ENCODE measurements at regions not wholly inside any gene's neighbourhood (a gene's known extent, or its start where the extent isn't known, plus 50 kb on each side); places are given as distances from the start of the nearest gene placed in this dataset.
A peak's percentile ranks its signal among the peaks of the same experiment; 100 is the strongest.

DNA sequence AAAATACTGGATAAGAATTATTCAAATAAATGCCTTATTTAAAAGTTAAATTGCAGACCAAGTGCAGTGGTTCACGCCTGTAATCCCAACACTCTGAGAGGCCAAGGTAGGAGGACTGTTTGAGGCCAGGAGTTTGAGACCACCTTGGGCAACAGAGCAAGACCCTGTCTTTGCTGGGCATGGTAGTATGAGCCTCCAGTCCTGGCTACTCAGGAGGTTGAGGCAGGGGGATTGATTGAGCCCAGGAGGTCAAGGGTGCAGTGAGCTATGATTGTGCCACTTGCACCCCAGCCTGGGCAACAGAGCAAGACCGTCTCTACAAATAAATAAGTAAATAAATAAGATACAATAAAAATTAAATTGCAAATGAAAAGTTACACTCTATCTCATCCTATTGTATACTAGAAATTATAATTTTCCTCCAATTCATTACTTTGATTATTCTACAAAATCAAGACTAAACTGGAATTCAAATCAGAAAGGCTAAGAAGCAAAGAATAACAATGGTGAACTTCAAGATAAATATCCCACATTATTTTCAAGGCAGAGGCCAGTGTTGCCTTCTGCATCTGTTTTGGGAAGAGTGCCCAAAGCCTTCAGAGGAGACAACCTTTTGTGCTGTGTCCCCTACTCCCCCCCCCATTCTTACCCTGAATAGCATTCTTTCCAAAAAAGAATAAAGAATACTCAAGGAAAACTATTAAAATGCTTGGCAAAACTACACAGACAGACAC is 73.3 kb upstream of the IRF2BP2 start:
- no peaks in the 10 kb centered on the region for H3K4me1 Mint-ChIP-seq (ENCODE audit: low read depth)
- ChIA-PET POLR2A (no interaction called here), CTCF (no interaction called here)
- no peak overlapping the region for H3K27ac Mint-ChIP-seq
- H3K9me3 Mint-ChIP-seq, result peaks cover 9% of the 10 kb centered on the region
- DNase-seq (no peak), ATAC-seq (no peak)
- H3K36me3 Mint-ChIP-seq (ENCODE audit: low read depth), result no peaks in the 10 kb centered on the region
- H3K27me3 Mint-ChIP-seq, result no peaks in the 10 kb centered on the region
- TF ChIP-seq, protein P1, sequence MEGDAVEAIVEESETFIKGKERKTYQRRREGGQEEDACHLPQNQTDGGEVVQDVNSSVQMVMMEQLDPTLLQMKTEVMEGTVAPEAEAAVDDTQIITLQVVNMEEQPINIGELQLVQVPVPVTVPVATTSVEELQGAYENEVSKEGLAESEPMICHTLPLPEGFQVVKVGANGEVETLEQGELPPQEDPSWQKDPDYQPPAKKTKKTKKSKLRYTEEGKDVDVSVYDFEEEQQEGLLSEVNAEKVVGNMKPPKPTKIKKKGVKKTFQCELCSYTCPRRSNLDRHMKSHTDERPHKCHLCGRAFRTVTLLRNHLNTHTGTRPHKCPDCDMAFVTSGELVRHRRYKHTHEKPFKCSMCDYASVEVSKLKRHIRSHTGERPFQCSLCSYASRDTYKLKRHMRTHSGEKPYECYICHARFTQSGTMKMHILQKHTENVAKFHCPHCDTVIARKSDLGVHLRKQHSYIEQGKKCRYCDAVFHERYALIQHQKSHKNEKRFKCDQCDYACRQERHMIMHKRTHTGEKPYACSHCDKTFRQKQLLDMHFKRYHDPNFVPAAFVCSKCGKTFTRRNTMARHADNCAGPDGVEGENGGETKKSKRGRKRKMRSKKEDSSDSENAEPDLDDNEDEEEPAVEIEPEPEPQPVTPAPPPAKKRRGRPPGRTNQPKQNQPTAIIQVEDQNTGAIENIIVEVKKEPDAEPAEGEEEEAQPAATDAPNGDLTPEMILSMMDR (IDR thresholded peaks at IDR 0.05), result no peak
- H3K4me3 Mint-ChIP-seq, result no peak overlapping the region
- intact Hi-C loops (cut with micrococcal nuclease), result no loop called here

DNA sequence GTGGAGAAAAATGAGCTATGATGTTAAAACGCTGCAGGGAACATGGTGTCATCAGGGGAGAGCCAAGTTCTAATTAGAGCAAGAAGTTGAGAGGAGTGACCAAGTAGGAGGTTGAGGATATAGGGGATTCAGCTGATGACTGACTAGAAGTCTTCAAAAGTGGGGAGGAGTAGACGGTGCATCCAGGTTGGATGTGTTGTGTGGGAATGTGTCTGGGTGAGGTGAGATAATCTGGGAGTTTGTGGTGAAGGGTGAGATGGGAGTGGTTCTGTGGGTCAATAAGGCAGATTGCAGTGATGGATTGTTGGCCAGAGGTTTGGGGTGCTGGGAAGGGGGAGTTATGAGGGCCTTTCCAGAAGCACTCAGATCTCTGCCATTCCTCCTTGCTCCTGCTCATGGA is 72.0 kb upstream of the IRF2BP2 start:
- CTCF ChIA-PET, result no interaction called here
- intact Hi-C loops (cut with micrococcal nuclease), result no loop called here
- no peak overlapping the region for H3K4me3 Mint-ChIP-seq
- POLR2A ChIA-PET, result no interaction called here
- H3K27me3 Mint-ChIP-seq, result no peaks in the 10 kb centered on the region
- peaks cover 9% of the 10 kb centered on the region for H3K9me3 Mint-ChIP-seq
- no peak overlapping the region for H3K27ac Mint-ChIP-seq
- DNase-seq, result no peak
- TF ChIP-seq, protein P1 (IDR thresholded peaks at IDR 0.05), result no peak
- no peaks in the 10 kb centered on the region for H3K4me1 Mint-ChIP-seq (ENCODE audit: low read depth)
- H3K36me3 Mint-ChIP-seq (ENCODE audit: low read depth), result no peaks in the 10 kb centered on the region
- ATAC-seq, result no peak

DNA sequence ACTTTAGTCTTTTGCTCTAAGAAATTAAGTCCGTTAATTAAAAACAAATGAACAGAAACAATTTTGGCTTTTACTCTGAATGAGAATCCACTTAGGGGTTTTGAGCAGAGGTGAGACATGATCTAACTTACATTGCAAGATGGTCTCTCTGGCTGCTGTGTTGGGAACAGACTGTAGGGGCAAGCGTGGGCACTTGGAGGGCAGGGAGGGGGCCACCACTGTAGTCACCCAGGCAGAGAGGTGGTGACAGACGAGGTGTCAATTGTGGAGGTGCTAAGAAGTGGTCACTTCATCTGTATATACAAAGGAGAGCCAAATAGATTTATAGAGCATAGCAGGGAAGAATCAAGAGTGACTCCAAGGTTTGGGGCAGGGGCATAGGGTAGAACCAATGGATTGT is 71.1 kb upstream of the IRF2BP2 start:
- intact Hi-C loops (cut with micrococcal nuclease), result no loop called here
- CTCF ChIA-PET, result no interaction called here

DNA sequence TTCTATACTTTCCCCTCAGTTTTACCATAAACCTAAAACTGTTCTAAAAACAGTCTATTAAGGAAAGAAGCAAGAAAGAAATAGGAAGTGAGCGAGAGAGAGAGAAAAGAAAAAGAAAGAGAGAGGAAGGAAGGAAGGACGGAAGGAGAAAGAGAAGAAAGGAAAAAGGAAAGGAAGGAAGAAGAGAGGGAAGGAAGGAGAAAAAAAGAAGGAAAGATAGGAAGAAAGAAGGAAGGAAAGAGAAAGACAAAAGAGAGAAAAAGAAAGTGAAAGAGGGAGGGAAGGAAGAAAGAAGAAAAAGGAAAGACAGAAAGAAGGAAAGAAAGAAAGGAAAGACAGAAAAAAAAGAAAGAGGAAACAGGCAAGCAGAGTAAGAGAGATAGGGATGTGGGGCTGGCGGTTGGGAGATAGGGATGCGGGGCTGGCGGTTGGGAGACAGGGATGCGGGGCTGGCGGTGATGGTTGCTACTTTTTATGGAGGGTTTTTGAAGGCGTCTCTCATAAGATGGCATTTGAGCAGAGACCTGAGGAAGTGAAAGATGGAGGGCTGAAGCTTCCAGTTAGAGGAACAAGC is 70.4 kb upstream of the IRF2BP2 start:
- intact Hi-C loops (cut with micrococcal nuclease), result no loop called here
- no peak for ATAC-seq
- H3K36me3 Mint-ChIP-seq (ENCODE audit: low read depth), result no peaks in the 10 kb centered on the region
- POLR2A ChIA-PET, result no interaction called here
- no peak for DNase-seq
- H3K4me3 Mint-ChIP-seq, result no peak overlapping the region
- peaks cover 10% of the 10 kb centered on the region for H3K4me1 Mint-ChIP-seq (ENCODE audit: low read depth)
- CTCF ChIA-PET, result no interaction called here
- H3K9me3 Mint-ChIP-seq, result peaks cover 4% of the 10 kb centered on the region
- H3K27me3 Mint-ChIP-seq, result no peaks in the 10 kb centered on the region
- no peak overlapping the region for H3K27ac Mint-ChIP-seq
- TF ChIP-seq, protein P1 (IDR thresholded peaks at IDR 0.05), result peak; percentile 8

More for the DNA sequence above, 71.1 kb upstream of the IRF2BP2 start:
- H3K4me1 Mint-ChIP-seq (ENCODE audit: low read depth), result peaks cover 6% of the 10 kb centered on the region
- DNase-seq (no peak), ATAC-seq (peak; percentile 29)
- H3K9me3 Mint-ChIP-seq, result peaks cover 9% of the 10 kb centered on the region
- H3K4me3 Mint-ChIP-seq, result no peak overlapping the region
- TF ChIP-seq, protein P1 (IDR thresholded peaks at IDR 0.05), result no peak
- H3K27ac Mint-ChIP-seq, result no peak overlapping the region
- no peaks in the 10 kb centered on the region for H3K27me3 Mint-ChIP-seq
- H3K36me3 Mint-ChIP-seq (ENCODE audit: low read depth), result no peaks in the 10 kb centered on the region
- POLR2A ChIA-PET, result no interaction called here

DNA sequence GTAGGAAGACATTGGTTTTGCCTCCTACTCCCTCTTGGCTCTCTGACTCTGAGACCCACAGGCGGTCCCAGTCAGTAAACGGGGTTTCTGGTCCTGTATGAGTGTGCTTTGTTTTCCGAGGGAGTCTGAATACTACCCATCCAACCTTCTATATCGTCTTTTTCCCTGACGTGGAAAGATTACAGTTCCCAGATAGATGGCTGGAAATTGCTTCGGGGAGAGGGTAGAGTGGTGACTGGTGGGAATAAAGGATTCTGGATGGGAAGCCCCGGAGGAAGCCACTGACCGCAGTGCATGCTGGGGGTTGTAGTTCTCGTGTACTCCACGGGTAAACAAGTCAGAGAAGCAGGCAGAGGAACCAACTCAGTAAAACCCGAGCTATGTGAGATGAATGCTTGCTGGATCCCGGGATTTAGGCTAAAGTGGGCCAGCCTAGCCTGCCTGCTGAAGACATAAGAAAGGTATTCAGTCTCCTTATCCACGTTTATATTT is 66.2 kb upstream of the IRF2BP2 start:
- DNase-seq (peak; percentile 80), ATAC-seq (peak; percentile 92)
- H3K4me3 Mint-ChIP-seq, result peak overlapping the region; percentile 74
- intact Hi-C loops (cut with micrococcal nuclease), result no loop called here
- TF ChIP-seq, protein P1 (IDR thresholded peaks at IDR 0.05), result no peak
- peaks cover 10% of the 10 kb centered on the region for H3K4me1 Mint-ChIP-seq (ENCODE audit: low read depth)
- peak overlapping the region; percentile 71 for H3K27ac Mint-ChIP-seq
- H3K36me3 Mint-ChIP-seq (ENCODE audit: low read depth), result no peaks in the 10 kb centered on the region
- no peaks in the 10 kb centered on the region for H3K9me3 Mint-ChIP-seq
- ChIA-PET POLR2A (no interaction called here), CTCF (no interaction called here)
- H3K27me3 Mint-ChIP-seq, result no peaks in the 10 kb centered on the region

Measured in activated CD8-positive, alpha-beta T cell treated with anti-CD3 and anti-CD28 coated beads for 36 hours (primary cell).